ENCODE measurements at regions not wholly inside any gene's neighbourhood (a gene's known extent, or its start where the extent isn't known, plus 50 kb on each side); places are given as distances from the start of the nearest gene placed in this dataset.

DNA sequence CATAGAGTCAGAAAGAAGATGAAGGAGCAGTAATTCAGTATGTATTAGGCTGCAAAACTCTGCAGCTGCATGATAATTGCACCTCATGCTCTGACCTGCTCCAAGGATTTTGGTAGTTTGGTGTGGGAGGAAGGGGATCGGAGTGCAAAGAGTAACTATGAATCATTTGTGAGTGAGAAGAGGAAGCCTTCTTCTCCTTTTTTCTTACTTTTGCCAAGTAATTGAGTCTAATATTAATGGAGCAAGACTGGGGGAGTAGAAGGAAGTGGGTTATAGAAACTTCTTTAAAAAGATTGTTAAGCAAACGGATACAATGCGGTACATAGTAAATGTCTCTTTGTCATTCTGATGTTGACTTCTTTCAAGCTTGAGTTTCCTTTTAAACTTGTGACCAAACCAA is 276.5 kb downstream of the EDEM1 start:
- intact Hi-C loops (cut with DNase I; ENCODE audit: low total_unique reads): no loop called here
- no peaks in the 10 kb centered on the region for H3K4me1 ChIP-seq
- H3K36me3 ChIP-seq: no peaks in the 10 kb centered on the region
- H3K27me3 ChIP-seq: no peaks in the 10 kb centered on the region
- no peak for DNase-seq (ENCODE audit: low spot score in 2 of 2)
- H3K4me3 ChIP-seq: no peak overlapping the region
- no peak overlapping the region for H3K27ac ChIP-seq
- TF ChIP-seq POLR2AphosphoS5 (IDR thresholded peaks at IDR 0.05) (no peak), POLR2A (IDR thresholded peaks at IDR 0.05) (no peak)
- TF ChIP-seq, protein P1, sequence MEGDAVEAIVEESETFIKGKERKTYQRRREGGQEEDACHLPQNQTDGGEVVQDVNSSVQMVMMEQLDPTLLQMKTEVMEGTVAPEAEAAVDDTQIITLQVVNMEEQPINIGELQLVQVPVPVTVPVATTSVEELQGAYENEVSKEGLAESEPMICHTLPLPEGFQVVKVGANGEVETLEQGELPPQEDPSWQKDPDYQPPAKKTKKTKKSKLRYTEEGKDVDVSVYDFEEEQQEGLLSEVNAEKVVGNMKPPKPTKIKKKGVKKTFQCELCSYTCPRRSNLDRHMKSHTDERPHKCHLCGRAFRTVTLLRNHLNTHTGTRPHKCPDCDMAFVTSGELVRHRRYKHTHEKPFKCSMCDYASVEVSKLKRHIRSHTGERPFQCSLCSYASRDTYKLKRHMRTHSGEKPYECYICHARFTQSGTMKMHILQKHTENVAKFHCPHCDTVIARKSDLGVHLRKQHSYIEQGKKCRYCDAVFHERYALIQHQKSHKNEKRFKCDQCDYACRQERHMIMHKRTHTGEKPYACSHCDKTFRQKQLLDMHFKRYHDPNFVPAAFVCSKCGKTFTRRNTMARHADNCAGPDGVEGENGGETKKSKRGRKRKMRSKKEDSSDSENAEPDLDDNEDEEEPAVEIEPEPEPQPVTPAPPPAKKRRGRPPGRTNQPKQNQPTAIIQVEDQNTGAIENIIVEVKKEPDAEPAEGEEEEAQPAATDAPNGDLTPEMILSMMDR (IDR thresholded peaks at IDR 0.05): no peak
- no peaks in the 10 kb centered on the region for H3K9me3 ChIP-seq

GRCh38 chr3:5464649-5465048 is 277.1 kb downstream of the EDEM1 start:
- Histone ChIP-seq H3K36me3 (no peaks in the 10 kb centered on the region), H3K27ac (no peak overlapping the region), H3K9me3 (no peaks in the 10 kb centered on the region), H3K27me3 (no peaks in the 10 kb centered on the region), H3K4me3 (no peak overlapping the region), H3K4me1 (no peaks in the 10 kb centered on the region)
- no peak for DNase-seq (ENCODE audit: low spot score in 2 of 2)
- TF ChIP-seq, protein P1 (IDR thresholded peaks at IDR 0.05): no peak
- no peak for TF ChIP-seq POLR2A (IDR thresholded peaks at IDR 0.05)
- no peak for TF ChIP-seq POLR2AphosphoS5 (IDR thresholded peaks at IDR 0.05)
- intact Hi-C loops (cut with DNase I; ENCODE audit: low total_unique reads): no loop called here

DNA sequence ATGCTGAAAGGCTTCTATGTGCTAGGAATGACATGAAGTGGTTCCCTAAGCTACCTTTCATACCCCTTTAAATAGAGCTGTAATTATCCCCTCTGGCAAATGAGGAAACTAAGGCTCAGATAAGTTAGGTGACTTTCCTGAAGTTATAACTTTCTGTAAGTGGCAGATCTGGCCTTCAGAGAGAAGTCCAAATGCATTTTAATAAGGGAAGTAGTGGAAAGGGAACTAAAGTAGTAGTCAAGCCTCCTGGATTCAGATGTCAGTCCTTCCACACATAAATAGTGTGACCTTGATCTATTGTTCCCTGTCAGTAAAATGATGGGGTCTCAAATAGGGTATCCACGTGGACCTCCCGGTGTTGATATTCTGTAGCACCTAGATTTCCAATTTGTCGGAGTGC is 277.7 kb downstream of the EDEM1 start:
- Histone ChIP-seq H3K27ac (no peak overlapping the region), H3K36me3 (no peaks in the 10 kb centered on the region), H3K9me3 (no peaks in the 10 kb centered on the region), H3K27me3 (no peaks in the 10 kb centered on the region), H3K4me1 (no peaks in the 10 kb centered on the region), H3K4me3 (no peak overlapping the region)
- TF ChIP-seq POLR2AphosphoS5 (IDR thresholded peaks at IDR 0.05) (no peak), POLR2A (IDR thresholded peaks at IDR 0.05) (no peak)
- TF ChIP-seq, protein P1 (IDR thresholded peaks at IDR 0.05): no peak
- intact Hi-C loops (cut with DNase I; ENCODE audit: low total_unique reads): no loop called here
- DNase-seq (ENCODE audit: low spot score in 2 of 2): no peak

DNA sequence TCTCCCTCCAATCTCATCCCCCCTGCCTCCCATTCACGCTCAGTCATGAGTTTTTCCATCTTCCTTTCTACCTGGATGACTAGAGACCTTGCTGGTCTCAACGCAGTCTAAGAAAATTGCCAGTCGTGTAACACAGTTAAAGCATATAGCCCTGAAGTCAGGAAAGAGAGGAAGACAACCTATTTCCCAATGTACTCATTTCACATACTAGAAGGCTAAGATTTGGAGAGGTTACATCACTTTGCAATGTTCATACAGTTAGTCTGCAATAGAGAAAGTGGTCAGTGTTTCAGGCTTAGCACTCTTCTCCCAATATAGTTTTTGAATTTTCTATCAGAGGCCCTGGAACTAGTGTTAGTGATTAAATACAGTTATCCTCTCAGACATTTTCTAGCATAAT is 278.6 kb downstream of the EDEM1 start:
- DNase-seq (ENCODE audit: low spot score in 2 of 2): no peak
- intact Hi-C loops (cut with DNase I; ENCODE audit: low total_unique reads): no loop called here
- no peak overlapping the region for H3K4me3 ChIP-seq
- H3K27me3 ChIP-seq: no peaks in the 10 kb centered on the region
- no peaks in the 10 kb centered on the region for H3K4me1 ChIP-seq
- TF ChIP-seq POLR2A (IDR thresholded peaks at IDR 0.05) (no peak), POLR2AphosphoS5 (IDR thresholded peaks at IDR 0.05) (no peak)
- TF ChIP-seq, protein P1 (IDR thresholded peaks at IDR 0.05): no peak
- no peaks in the 10 kb centered on the region for H3K9me3 ChIP-seq
- no peaks in the 10 kb centered on the region for H3K36me3 ChIP-seq
- H3K27ac ChIP-seq: no peak overlapping the region

DNA sequence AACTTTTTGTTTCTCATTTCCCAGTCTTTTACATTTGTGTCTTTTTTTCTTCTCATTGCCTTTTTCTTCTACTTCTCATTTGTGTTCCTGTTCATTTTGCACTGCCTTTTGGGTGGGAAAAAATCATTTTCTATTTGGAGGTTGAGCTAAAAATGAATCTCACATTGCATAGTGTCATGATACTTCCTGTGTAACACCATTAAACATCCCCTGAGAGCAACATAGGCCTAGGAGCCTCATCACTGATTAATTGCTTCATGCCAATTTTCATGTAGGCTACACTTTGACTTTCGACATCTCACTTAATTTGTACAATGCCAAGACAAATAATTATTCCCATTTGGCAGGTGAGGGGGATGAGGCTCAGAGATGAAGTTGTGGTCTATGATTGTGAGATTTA is 279.2 kb downstream of the EDEM1 start:
- Histone ChIP-seq H3K4me3 (no peak overlapping the region), H3K36me3 (no peaks in the 10 kb centered on the region), H3K27me3 (no peaks in the 10 kb centered on the region), H3K4me1 (no peaks in the 10 kb centered on the region), H3K27ac (no peak overlapping the region), H3K9me3 (no peaks in the 10 kb centered on the region)
- intact Hi-C loops (cut with DNase I; ENCODE audit: low total_unique reads): no loop called here
- DNase-seq (ENCODE audit: low spot score in 2 of 2): no peak
- TF ChIP-seq POLR2AphosphoS5 (IDR thresholded peaks at IDR 0.05): no peak
- no peak for TF ChIP-seq POLR2A (IDR thresholded peaks at IDR 0.05)
- TF ChIP-seq, protein P1 (IDR thresholded peaks at IDR 0.05): no peak
